PC-3 (cell line): ENCODE measurements at regions not wholly inside any gene's neighbourhood (a gene's known extent, or its start where the extent isn't known, plus 50 kb on each side); places are given as distances from the start of the nearest gene placed in this dataset.

Experiments
- EZH2 ChIP-seq: fragments of 300-600 bp; sonication (generic); IDR thresholded peaks from one replicate; pipeline ENCODE4 v1.6.1; 2017; ENCODE audit warnings: antibody characterized with exemption, mild to moderate bottlenecking, low read length; ENCODE audit not compliant: unreplicated experiment
- EZH2phosphoT487 ChIP-seq: fragments of 300-600 bp; sonication (generic); IDR thresholded peaks from 2 replicates; pipeline ENCODE4 v1.6.1; 2018; ENCODE audit warnings: mild to moderate bottlenecking, antibody characterized with exemption, low read length, borderline replicate concordance
- TF ChIP-seq, protein P1 (sequence below): fragments of 300-600 bp; sonication (generic); conservative IDR thresholded peaks from 2 replicates; pipeline ENCODE4 v1.5.1; 2017; ENCODE audit warnings: antibody characterized with exemption, low read depth, mild to moderate bottlenecking, low read length

DNA sequence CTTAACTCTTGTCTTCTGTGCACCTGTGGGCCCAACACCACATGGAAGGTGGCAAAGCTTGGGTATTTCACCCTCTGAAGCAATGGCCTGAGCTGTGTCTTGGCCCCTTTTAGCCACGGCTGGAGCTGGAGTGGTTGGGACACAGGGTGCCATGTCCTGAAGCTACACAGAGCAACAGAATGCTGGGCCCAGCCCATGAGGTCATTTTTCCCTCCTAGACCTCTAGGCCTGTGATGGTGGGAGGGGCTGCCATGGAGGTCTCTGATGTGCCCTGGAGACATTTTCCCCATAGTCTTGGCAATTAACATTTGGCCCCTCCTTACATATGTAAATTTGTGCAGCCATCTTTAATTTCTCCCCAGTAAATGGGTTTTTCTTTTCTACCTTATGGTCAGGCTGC is 620.8 kb downstream of the RFPL4B start:
- no peak for TF ChIP-seq EZH2
- TF ChIP-seq, protein P1, sequence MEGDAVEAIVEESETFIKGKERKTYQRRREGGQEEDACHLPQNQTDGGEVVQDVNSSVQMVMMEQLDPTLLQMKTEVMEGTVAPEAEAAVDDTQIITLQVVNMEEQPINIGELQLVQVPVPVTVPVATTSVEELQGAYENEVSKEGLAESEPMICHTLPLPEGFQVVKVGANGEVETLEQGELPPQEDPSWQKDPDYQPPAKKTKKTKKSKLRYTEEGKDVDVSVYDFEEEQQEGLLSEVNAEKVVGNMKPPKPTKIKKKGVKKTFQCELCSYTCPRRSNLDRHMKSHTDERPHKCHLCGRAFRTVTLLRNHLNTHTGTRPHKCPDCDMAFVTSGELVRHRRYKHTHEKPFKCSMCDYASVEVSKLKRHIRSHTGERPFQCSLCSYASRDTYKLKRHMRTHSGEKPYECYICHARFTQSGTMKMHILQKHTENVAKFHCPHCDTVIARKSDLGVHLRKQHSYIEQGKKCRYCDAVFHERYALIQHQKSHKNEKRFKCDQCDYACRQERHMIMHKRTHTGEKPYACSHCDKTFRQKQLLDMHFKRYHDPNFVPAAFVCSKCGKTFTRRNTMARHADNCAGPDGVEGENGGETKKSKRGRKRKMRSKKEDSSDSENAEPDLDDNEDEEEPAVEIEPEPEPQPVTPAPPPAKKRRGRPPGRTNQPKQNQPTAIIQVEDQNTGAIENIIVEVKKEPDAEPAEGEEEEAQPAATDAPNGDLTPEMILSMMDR = no peak
- no peak for TF ChIP-seq EZH2phosphoT487
